Brain microvascular endothelial cell (primary cell): ENCODE measurements at regions not wholly inside any gene's neighbourhood (a gene's known extent, or its start where the extent isn't known, plus 50 kb on each side); places are given as distances from the start of the nearest gene placed in this dataset.
A peak's percentile ranks its signal among the peaks of the same experiment; 100 is the strongest.

ENCODE experiments used
- DNase-seq: peaks from one replicate; pipeline ENCODE4 v3.0.0-alpha.2; 2020
- H3K27ac ChIP-seq: fragments of 250-450 bp; sonication (Bioruptor Pico); 2 replicates; pipeline ENCODE4 v1.5.1; 2020; ENCODE audit warnings: mild to moderate bottlenecking, moderate library complexity
- H3K27me3 ChIP-seq: fragments of 250-450 bp; sonication (Bioruptor Pico); replicated peaks from 2 replicates; pipeline ENCODE4 v1.5.1; 2020; ENCODE audit warnings: mild to moderate bottlenecking
- H3K36me3 ChIP-seq: fragments of 250-450 bp; sonication (Bioruptor Pico); replicated peaks from 2 replicates; pipeline ENCODE4 v1.5.1; 2020; ENCODE audit warnings: mild to moderate bottlenecking
- H3K4me3 ChIP-seq: 2 replicates; pipeline ENCODE4 v1.5.1; 2011; ENCODE audit warnings: low read depth, mild to moderate bottlenecking, control low read depth, low read length, moderate library complexity
- CTCF ChIP-seq: IDR thresholded peaks from 2 replicates; pipeline ENCODE4 v1.5.1; 2011; ENCODE audit warnings: low read depth, mild to moderate bottlenecking, moderate library complexity, low read length, control low read depth, inconsistent platforms; ENCODE audit errors: missing control alignments
- in situ Hi-C: cut with HindIII; loops from 2 replicates; pipeline ENCODE4 v1.10.0; 2017; ENCODE audit warnings: low sequenced_read_pairs, low pct_ligation_motif_present

GRCh38 chr5:17388717-17389116 is 109.3 kb upstream of the TAF11L2 start:
- H3K27ac ChIP-seq = no peak overlapping the region
- DNase-seq = no peak
- H3K27me3 ChIP-seq = no peaks in the 10 kb centered on the region
- no peak for TF ChIP-seq CTCF
- in situ Hi-C loops = loop anchor here (25.0 kb wide), 1 partner anchor 151 kb away; no protein-coding TSS in a partner anchor
- H3K4me3 ChIP-seq = no peak overlapping the region
- H3K36me3 ChIP-seq = no peaks in the 10 kb centered on the region

- TF ChIP-seq CTCF = no peak
- no peak for DNase-seq
- no peak overlapping the region for H3K4me3 ChIP-seq
- H3K27ac ChIP-seq = no peak overlapping the region
- H3K36me3 ChIP-seq = no peaks in the 10 kb centered on the region
- in situ Hi-C loops = loop anchor here (25.0 kb wide), 1 partner anchor 157 kb away; no protein-coding TSS in a partner anchor
- H3K27me3 ChIP-seq = no peaks in the 10 kb centered on the region
Observed at GRCh38 chr5:17394086-17394485, 103.9 kb upstream of the TAF11L2 start.

- no peaks in the 10 kb centered on the region for H3K36me3 ChIP-seq
- no peaks in the 10 kb centered on the region for H3K27me3 ChIP-seq
- no peak overlapping the region for H3K27ac ChIP-seq
- no peak overlapping the region for H3K4me3 ChIP-seq
- DNase-seq = peak; percentile 27
- TF ChIP-seq CTCF = no peak
- in situ Hi-C loops = loop anchor here (25.0 kb wide), 1 partner anchor 158 kb away; no protein-coding TSS in a partner anchor
Observed at GRCh38 chr5:17395106-17395880, 102.7 kb upstream of the TAF11L2 start.

- no peak for TF ChIP-seq CTCF
- Histone ChIP-seq H3K4me3 (no peak overlapping the region), H3K27ac (no peak overlapping the region), H3K36me3 (no peaks in the 10 kb centered on the region), H3K27me3 (no peaks in the 10 kb centered on the region)
- DNase-seq = no peak
- in situ Hi-C loops = loop anchor here (25.0 kb wide), 1 partner anchor 159 kb away; no protein-coding TSS in a partner anchor
Observed at GRCh38 chr5:17396247-17396646, 101.8 kb upstream of the TAF11L2 start.

GRCh38 chr5:17398431-17398830 is 99.6 kb upstream of the TAF11L2 start:
- no peak overlapping the region for H3K4me3 ChIP-seq
- H3K27ac ChIP-seq = no peak overlapping the region
- no peaks in the 10 kb centered on the region for H3K27me3 ChIP-seq
- DNase-seq = peak; percentile 89
- no peak for TF ChIP-seq CTCF
- in situ Hi-C loops = loop anchor here (25.0 kb wide), 1 partner anchor 161 kb away; no protein-coding TSS in a partner anchor
- no peaks in the 10 kb centered on the region for H3K36me3 ChIP-seq
